ENCODE measurements at regions not wholly inside any gene's neighbourhood (a gene's known extent, or its start where the extent isn't known, plus 50 kb on each side); places are given as distances from the start of the nearest gene placed in this dataset.
"Not testable (repeated sequence)": the region's sequence is repeated elsewhere in the genome, so short reads cannot be mapped to it uniquely, and the experiment has no call there.

DNA sequence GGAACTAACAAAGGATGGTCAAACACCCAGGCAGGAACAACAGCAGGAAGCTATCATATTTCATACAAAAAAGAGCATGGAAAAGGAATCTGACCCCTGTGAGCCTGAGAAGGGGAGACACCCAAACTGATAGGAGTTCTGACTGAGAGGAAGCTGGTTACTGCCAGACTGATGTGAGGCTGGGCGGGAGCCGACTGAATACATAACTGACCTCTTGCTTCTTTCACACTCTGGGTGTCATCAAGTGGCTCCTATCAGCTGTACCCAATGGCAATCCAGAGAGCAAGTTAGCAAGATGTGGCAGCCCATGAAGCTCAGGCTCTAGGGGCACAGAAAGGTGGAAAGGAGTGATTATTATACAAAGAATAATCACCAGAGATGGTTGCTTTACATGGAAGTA is 795.1 kb upstream of the HS3ST5 start:
- Mint-ChIP-seq H3K27ac (no peak overlapping the region), H3K4me3 (no peak overlapping the region), H3K4me1 (no peaks in the 10 kb centered on the region), H3K27me3 (ENCODE audit: low read depth) (peaks cover under 1% of the 10 kb centered on the region), H3K9me3 (no peaks in the 10 kb centered on the region), H3K36me3 (no peaks in the 10 kb centered on the region)
- TF ChIP-seq CTCF (IDR thresholded peaks at IDR 0.05; ENCODE audit: unreplicated experiment) = no peak
- no peak for DNase-seq (ENCODE audit: low spot score in 2 of 2, unreplicated experiment in 2 of 2)

- no peak for DNase-seq (ENCODE audit: low spot score in 2 of 2, unreplicated experiment in 2 of 2)
- no peak for TF ChIP-seq CTCF (IDR thresholded peaks at IDR 0.05; ENCODE audit: unreplicated experiment)
- Mint-ChIP-seq H3K36me3 (no peaks in the 10 kb centered on the region), H3K4me1 (peaks cover 2% of the 10 kb centered on the region), H3K4me3 (no peak overlapping the region), H3K27me3 (ENCODE audit: low read depth) (no peaks in the 10 kb centered on the region), H3K27ac (no peak overlapping the region), H3K9me3 (no peaks in the 10 kb centered on the region)
Measured at GRCh38 chr6:115133790-115134189, 791.0 kb upstream of the HS3ST5 start.

GRCh38 chr6:115131709-115132490 is 789.1 kb upstream of the HS3ST5 start:
- no peak for DNase-seq (ENCODE audit: low spot score in 2 of 2, unreplicated experiment in 2 of 2)
- no peaks in the 10 kb centered on the region for H3K27me3 Mint-ChIP-seq (ENCODE audit: low read depth)
- no peak for TF ChIP-seq CTCF (IDR thresholded peaks at IDR 0.05; ENCODE audit: unreplicated experiment)
- no peaks in the 10 kb centered on the region for H3K9me3 Mint-ChIP-seq
- H3K4me1 Mint-ChIP-seq = peaks cover 2% of the 10 kb centered on the region
- H3K4me3 Mint-ChIP-seq = no peak overlapping the region
- no peak overlapping the region for H3K27ac Mint-ChIP-seq
- H3K36me3 Mint-ChIP-seq = no peaks in the 10 kb centered on the region

- H3K4me3 Mint-ChIP-seq; H3K27ac Mint-ChIP-seq; H3K36me3 Mint-ChIP-seq; DNase-seq (ENCODE audit: low spot score in 2 of 2, unreplicated experiment in 2 of 2); H3K9me3 Mint-ChIP-seq; H3K27me3 Mint-ChIP-seq (ENCODE audit: low read depth): not testable (repeated sequence)
- peaks cover 11% of the 10 kb centered on the region for H3K4me1 Mint-ChIP-seq
Measured at GRCh38 chr6:115121513-115121912, 778.7 kb upstream of the HS3ST5 start.

GRCh38 chr6:115120391-115120790 is 777.6 kb upstream of the HS3ST5 start:
- Mint-ChIP-seq H3K4me1 (peaks cover 11% of the 10 kb centered on the region), H3K27ac (no peak overlapping the region), H3K27me3 (ENCODE audit: low read depth) (peaks cover 2% of the 10 kb centered on the region), H3K36me3 (peaks cover 6% of the 10 kb centered on the region), H3K9me3 (peaks cover 7% of the 10 kb centered on the region), H3K4me3 (no peak overlapping the region)
- DNase-seq (ENCODE audit: low spot score in 2 of 2, unreplicated experiment in 2 of 2) = no peak
- TF ChIP-seq CTCF (IDR thresholded peaks at IDR 0.05; ENCODE audit: unreplicated experiment) = no peak

DNA sequence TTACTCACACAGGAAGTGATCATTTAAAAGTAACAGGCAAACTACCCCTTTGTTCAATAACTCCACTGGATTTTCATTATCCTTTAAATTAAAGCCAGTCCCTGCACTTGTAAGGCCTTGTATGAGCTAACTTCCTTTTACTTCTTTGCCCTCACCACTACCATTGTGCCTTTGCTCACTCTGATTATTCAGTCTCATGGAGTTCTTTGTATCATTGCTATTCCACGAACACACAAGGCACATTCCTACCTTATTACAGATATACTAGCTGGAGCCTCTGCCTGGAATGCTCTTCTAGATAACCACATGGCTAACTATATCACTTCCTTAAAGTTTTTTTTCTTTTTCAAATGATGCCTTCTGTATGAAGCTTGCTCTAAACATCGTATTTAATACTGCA is 748.6 kb upstream of the HS3ST5 start:
- H3K4me1 Mint-ChIP-seq = peaks cover 3% of the 10 kb centered on the region
- H3K9me3 Mint-ChIP-seq = peaks cover 17% of the 10 kb centered on the region
- no peaks in the 10 kb centered on the region for H3K27me3 Mint-ChIP-seq (ENCODE audit: low read depth)

More for the DNA sequence above, 748.6 kb upstream of the HS3ST5 start:
- H3K36me3 Mint-ChIP-seq = no peaks in the 10 kb centered on the region
- no peak for TF ChIP-seq CTCF (IDR thresholded peaks at IDR 0.05; ENCODE audit: unreplicated experiment)
- no peak overlapping the region for H3K27ac Mint-ChIP-seq
- H3K4me3 Mint-ChIP-seq = no peak overlapping the region
- no peak for DNase-seq (ENCODE audit: low spot score in 2 of 2, unreplicated experiment in 2 of 2)

All from mesothelial cell of epicardium (in vitro differentiated cells).